ENCODE measurements at regions not wholly inside any gene's neighbourhood (a gene's known extent, or its start where the extent isn't known, plus 50 kb on each side); places are given as distances from the start of the nearest gene placed in this dataset.

- DNase-seq (ENCODE audit: low spot score) = no peak
Measured at GRCh38 chr2:65688141-65688886, 255.9 kb upstream of the SPRED2 start.

GRCh38 chr2:65687614-65688013 is 255.2 kb upstream of the SPRED2 start:
- DNase-seq (ENCODE audit: low spot score) = no peak

GRCh38 chr2:65686928-65687521 is 254.6 kb upstream of the SPRED2 start:
- DNase-seq (ENCODE audit: low spot score) = no peak

- no peak for DNase-seq (ENCODE audit: low spot score)
Measured at GRCh38 chr2:65681503-65681902, 249.1 kb upstream of the SPRED2 start.

- no peak for DNase-seq (ENCODE audit: low spot score)
Measured at GRCh38 chr2:65678779-65679391, 246.5 kb upstream of the SPRED2 start.

- DNase-seq (ENCODE audit: low spot score) = no peak
Measured at GRCh38 chr2:65675350-65675749, 243.0 kb upstream of the SPRED2 start.

- DNase-seq (ENCODE audit: low spot score) = no peak
Measured at GRCh38 chr2:65671670-65672242, 239.4 kb upstream of the SPRED2 start.

- no peak for DNase-seq (ENCODE audit: low spot score)
Measured at GRCh38 chr2:65669574-65669973, 237.2 kb upstream of the SPRED2 start.

- DNase-seq (ENCODE audit: low spot score) = no peak
Measured at GRCh38 chr2:65668744-65669143, 236.3 kb upstream of the SPRED2 start.

- peak; percentile 67 for DNase-seq (ENCODE audit: low spot score)
Measured at GRCh38 chr2:65666156-65666725, 233.8 kb upstream of the SPRED2 start.

GRCh38 chr2:65664931-65665330 is 232.5 kb upstream of the SPRED2 start:
- no peak for DNase-seq (ENCODE audit: low spot score)

GRCh38 chr2:65663831-65664407 is 231.5 kb upstream of the SPRED2 start:
- DNase-seq (ENCODE audit: low spot score) = no peak

GRCh38 chr2:65662654-65663432 is 230.4 kb upstream of the SPRED2 start:
- peak; percentile 65 for DNase-seq (ENCODE audit: low spot score)

GRCh38 chr2:65661980-65662653 is 229.7 kb upstream of the SPRED2 start:
- DNase-seq (ENCODE audit: low spot score) = peak; percentile 35

GRCh38 chr2:65660340-65660739 is 227.9 kb upstream of the SPRED2 start:
- DNase-seq (ENCODE audit: low spot score) = no peak

GRCh38 chr2:65658881-65659280 is 226.5 kb upstream of the SPRED2 start:
- DNase-seq (ENCODE audit: low spot score) = peak; percentile 40

- DNase-seq (ENCODE audit: low spot score) = no peak
Measured at GRCh38 chr2:65658266-65658665, 225.9 kb upstream of the SPRED2 start.

- DNase-seq (ENCODE audit: low spot score) = no peak
Measured at GRCh38 chr2:65656160-65656718, 223.8 kb upstream of the SPRED2 start.

- no peak for DNase-seq (ENCODE audit: low spot score)
Measured at GRCh38 chr2:65655000-65655399, 222.6 kb upstream of the SPRED2 start.

GRCh38 chr2:65654496-65654895 is 222.1 kb upstream of the SPRED2 start:
- no peak for DNase-seq (ENCODE audit: low spot score)

- no peak for DNase-seq (ENCODE audit: low spot score)
Measured at GRCh38 chr2:65652066-65652465, 219.7 kb upstream of the SPRED2 start.
